GM06990 (cell line): ENCODE measurements at regions not wholly inside any gene's neighbourhood (a gene's known extent, or its start where the extent isn't known, plus 50 kb on each side); places are given as distances from the start of the nearest gene placed in this dataset.

Experiments
- DNase-seq: peaks from one replicate; pipeline ENCODE4 v3.0.0-alpha.2; 2011; ENCODE audit not compliant: insufficient read length; ENCODE audit errors: extremely low read depth
- H3K27me3 ChIP-seq: replicated peaks from 2 replicates; pipeline ENCODE4 v1.6.0; 2011; ENCODE audit warnings: low read length; ENCODE audit not compliant: control insufficient read depth, insufficient read depth
- H3K36me3 ChIP-seq: 2 replicates; pipeline ENCODE4 v1.5.1; 2011; ENCODE audit warnings: low read length; ENCODE audit not compliant: control insufficient read depth, insufficient read depth
- H3K4me3 ChIP-seq: replicated peaks from 2 replicates; pipeline ENCODE4 v1.5.1; 2011; ENCODE audit warnings: low read depth, mild to moderate bottlenecking, control low read depth, low read length
- TF ChIP-seq, protein P1 (sequence below): IDR thresholded peaks from 2 replicates; pipeline ENCODE4 v1.5.1; 2011; ENCODE audit warnings: low read length, control low read depth, mild to moderate bottlenecking, inconsistent platforms; ENCODE audit not compliant: insufficient read depth, poor library complexity, severe bottlenecking

- Histone ChIP-seq H3K27me3 (no peaks in the 10 kb centered on the region), H3K36me3 (no peaks in the 10 kb centered on the region), H3K4me3 (no peak overlapping the region)
- TF ChIP-seq, protein P1, sequence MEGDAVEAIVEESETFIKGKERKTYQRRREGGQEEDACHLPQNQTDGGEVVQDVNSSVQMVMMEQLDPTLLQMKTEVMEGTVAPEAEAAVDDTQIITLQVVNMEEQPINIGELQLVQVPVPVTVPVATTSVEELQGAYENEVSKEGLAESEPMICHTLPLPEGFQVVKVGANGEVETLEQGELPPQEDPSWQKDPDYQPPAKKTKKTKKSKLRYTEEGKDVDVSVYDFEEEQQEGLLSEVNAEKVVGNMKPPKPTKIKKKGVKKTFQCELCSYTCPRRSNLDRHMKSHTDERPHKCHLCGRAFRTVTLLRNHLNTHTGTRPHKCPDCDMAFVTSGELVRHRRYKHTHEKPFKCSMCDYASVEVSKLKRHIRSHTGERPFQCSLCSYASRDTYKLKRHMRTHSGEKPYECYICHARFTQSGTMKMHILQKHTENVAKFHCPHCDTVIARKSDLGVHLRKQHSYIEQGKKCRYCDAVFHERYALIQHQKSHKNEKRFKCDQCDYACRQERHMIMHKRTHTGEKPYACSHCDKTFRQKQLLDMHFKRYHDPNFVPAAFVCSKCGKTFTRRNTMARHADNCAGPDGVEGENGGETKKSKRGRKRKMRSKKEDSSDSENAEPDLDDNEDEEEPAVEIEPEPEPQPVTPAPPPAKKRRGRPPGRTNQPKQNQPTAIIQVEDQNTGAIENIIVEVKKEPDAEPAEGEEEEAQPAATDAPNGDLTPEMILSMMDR, result no peak
- no peak for DNase-seq
Observed at GRCh38 chr1:88351960-88352359, 332.1 kb upstream of the PKN2 start.

GRCh38 chr1:88354256-88354655 lies 329.8 kb upstream of the PKN2 start:
- TF ChIP-seq, protein P1, result no peak

DNA sequence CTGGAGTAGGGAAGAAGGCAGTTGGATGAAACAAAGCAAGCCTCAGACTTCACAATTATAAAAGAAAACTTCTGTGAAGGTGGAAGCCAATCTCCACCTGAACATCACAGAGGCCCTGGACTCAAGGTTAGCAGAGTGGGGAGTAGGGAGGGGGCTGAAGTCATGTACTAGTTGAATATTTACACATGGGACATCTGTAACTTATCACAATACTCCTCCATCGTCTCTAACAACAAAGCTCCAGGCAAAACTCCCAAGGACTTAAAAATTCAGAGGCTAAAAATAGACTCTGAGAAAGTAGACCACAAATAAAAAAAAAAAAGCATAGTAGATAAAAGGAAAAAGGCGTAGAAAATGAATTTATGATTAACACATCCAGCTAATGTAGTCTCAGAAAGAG lies 326.3 kb upstream of the PKN2 start:
- TF ChIP-seq, protein P1, result no peak
- Histone ChIP-seq H3K36me3 (no peaks in the 10 kb centered on the region), H3K27me3 (no peaks in the 10 kb centered on the region), H3K4me3 (no peak overlapping the region)
- no peak for DNase-seq

More at GRCh38 chr1:88354256-88354655, 329.8 kb upstream of the PKN2 start:
- Histone ChIP-seq H3K4me3 (no peak overlapping the region), H3K36me3 (no peaks in the 10 kb centered on the region), H3K27me3 (no peaks in the 10 kb centered on the region)
- no peak for DNase-seq

GRCh38 chr1:88371436-88372023 lies 312.5 kb upstream of the PKN2 start:
- Histone ChIP-seq H3K36me3 (no peaks in the 10 kb centered on the region), H3K4me3 (no peak overlapping the region), H3K27me3 (no peaks in the 10 kb centered on the region)
- TF ChIP-seq, protein P1, result no peak
- DNase-seq, result no peak

GRCh38 chr1:88375977-88376376 lies 308.1 kb upstream of the PKN2 start:
- TF ChIP-seq, protein P1, result no peak

GRCh38 chr1:88376421-88376820 lies 307.7 kb upstream of the PKN2 start:
- no peaks in the 10 kb centered on the region for H3K27me3 ChIP-seq
- H3K4me3 ChIP-seq, result no peak overlapping the region
- no peaks in the 10 kb centered on the region for H3K36me3 ChIP-seq
- no peak for DNase-seq
- TF ChIP-seq, protein P1, result no peak

More at GRCh38 chr1:88375977-88376376, 308.1 kb upstream of the PKN2 start:
- no peak overlapping the region for H3K4me3 ChIP-seq
- no peaks in the 10 kb centered on the region for H3K27me3 ChIP-seq
- DNase-seq, result no peak
- no peaks in the 10 kb centered on the region for H3K36me3 ChIP-seq
